ENCODE measurements at regions not wholly inside any gene's neighbourhood (a gene's known extent, or its start where the extent isn't known, plus 50 kb on each side); places are given as distances from the start of the nearest gene placed in this dataset.

GRCh38 chr3:21892104-21892503 is 141.1 kb upstream of the ZNF385D start:
- no peak for TF ChIP-seq FOXP2 (optimal IDR thresholded peaks at IDR 0.05; ENCODE audit: borderline replicate concordance, extremely low read depth, extremely low read length, insufficient read depth)
- no peak for TF ChIP-seq POLR2AphosphoS5 (IDR thresholded peaks at IDR 0.05; ENCODE audit: low read depth, low read length)
- no peak for TF ChIP-seq TAF1 (IDR thresholded peaks at IDR 0.05; ENCODE audit: borderline replicate concordance, insufficient read depth, low read length)
- no peak for TF ChIP-seq REST (IDR thresholded peaks at IDR 0.05; ENCODE audit: insufficient read depth in 1 of 2, low read depth in 2 of 2, low read length in 2 of 2)
- no peak for TF ChIP-seq SIN3A (IDR thresholded peaks at IDR 0.05; ENCODE audit: borderline replicate concordance, insufficient read depth, low read length)

- TF ChIP-seq POLR2AphosphoS5 (IDR thresholded peaks at IDR 0.05; ENCODE audit: low read depth, low read length) (no peak), SIN3A (IDR thresholded peaks at IDR 0.05; ENCODE audit: borderline replicate concordance, insufficient read depth, low read length) (no peak), FOXP2 (optimal IDR thresholded peaks at IDR 0.05; ENCODE audit: borderline replicate concordance, extremely low read depth, extremely low read length, insufficient read depth) (no peak), TAF1 (IDR thresholded peaks at IDR 0.05; ENCODE audit: borderline replicate concordance, insufficient read depth, low read length) (no peak), REST (IDR thresholded peaks at IDR 0.05; ENCODE audit: insufficient read depth in 1 of 2, low read depth in 2 of 2, low read length in 2 of 2) (no peak)
Measured at GRCh38 chr3:21893242-21893641, 142.2 kb upstream of the ZNF385D start.

GRCh38 chr3:21894459-21895340 is 143.7 kb upstream of the ZNF385D start:
- TF ChIP-seq FOXP2 (optimal IDR thresholded peaks at IDR 0.05; ENCODE audit: borderline replicate concordance, extremely low read depth, extremely low read length, insufficient read depth) = no peak
- no peak for TF ChIP-seq POLR2AphosphoS5 (IDR thresholded peaks at IDR 0.05; ENCODE audit: low read depth, low read length)
- no peak for TF ChIP-seq REST (IDR thresholded peaks at IDR 0.05; ENCODE audit: insufficient read depth in 1 of 2, low read depth in 2 of 2, low read length in 2 of 2)
- no peak for TF ChIP-seq TAF1 (IDR thresholded peaks at IDR 0.05; ENCODE audit: borderline replicate concordance, insufficient read depth, low read length)
- TF ChIP-seq SIN3A (IDR thresholded peaks at IDR 0.05; ENCODE audit: borderline replicate concordance, insufficient read depth, low read length) = no peak

- TF ChIP-seq SIN3A (IDR thresholded peaks at IDR 0.05; ENCODE audit: borderline replicate concordance, insufficient read depth, low read length) (no peak), POLR2AphosphoS5 (IDR thresholded peaks at IDR 0.05; ENCODE audit: low read depth, low read length) (no peak), REST (IDR thresholded peaks at IDR 0.05; ENCODE audit: insufficient read depth in 1 of 2, low read depth in 2 of 2, low read length in 2 of 2) (no peak), FOXP2 (optimal IDR thresholded peaks at IDR 0.05; ENCODE audit: borderline replicate concordance, extremely low read depth, extremely low read length, insufficient read depth) (no peak), TAF1 (IDR thresholded peaks at IDR 0.05; ENCODE audit: borderline replicate concordance, insufficient read depth, low read length) (no peak)
Measured at GRCh38 chr3:21898316-21898715, 147.3 kb upstream of the ZNF385D start.
